HFFc6 (cell line): ENCODE measurements at regions not wholly inside any gene's neighbourhood (a gene's known extent, or its start where the extent isn't known, plus 50 kb on each side); places are given as distances from the start of the nearest gene placed in this dataset.
"Not testable (repeated sequence)": the region's sequence is repeated elsewhere in the genome, so short reads cannot be mapped to it uniquely, and the experiment has no call there.

Experiments used
- DNase-seq: peaks from one replicate; pipeline ENCODE4 v3.0.0-alpha.2; 2018
- H3K27ac Mint-ChIP-seq: 2 replicates; pipeline ENCODE4 v1.8.0; 2020; ENCODE audit warnings: mild to moderate bottlenecking, mixed read lengths
- H3K27me3 Mint-ChIP-seq: 2 replicates; pipeline ENCODE4 v1.8.0; 2021; ENCODE audit warnings: mild to moderate bottlenecking, moderate library complexity, mixed read lengths; ENCODE audit not compliant: insufficient read depth
- H3K36me3 Mint-ChIP-seq: 2 replicates; pipeline ENCODE4 v1.8.0; 2021; ENCODE audit warnings: low read depth, mixed read lengths
- H3K4me1 Mint-ChIP-seq: 2 replicates; pipeline ENCODE4 v1.8.0; 2020; ENCODE audit warnings: low read depth, mixed read lengths
- H3K4me3 Mint-ChIP-seq: 2 replicates; pipeline ENCODE4 v1.8.0; 2020; ENCODE audit warnings: mild to moderate bottlenecking, moderate library complexity, mixed read lengths
- H3K9me3 Mint-ChIP-seq: 2 replicates; pipeline ENCODE4 v1.8.0; 2020; ENCODE audit warnings: mild to moderate bottlenecking, mixed read lengths
- CTCF ChIP-seq: fragments of 200-600 bp; sonication (generic); IDR thresholded peaks from 2 replicates; pipeline ENCODE4 v1.5.0; 2021; ENCODE audit warnings: antibody characterized with exemption, mild to moderate bottlenecking

DNA sequence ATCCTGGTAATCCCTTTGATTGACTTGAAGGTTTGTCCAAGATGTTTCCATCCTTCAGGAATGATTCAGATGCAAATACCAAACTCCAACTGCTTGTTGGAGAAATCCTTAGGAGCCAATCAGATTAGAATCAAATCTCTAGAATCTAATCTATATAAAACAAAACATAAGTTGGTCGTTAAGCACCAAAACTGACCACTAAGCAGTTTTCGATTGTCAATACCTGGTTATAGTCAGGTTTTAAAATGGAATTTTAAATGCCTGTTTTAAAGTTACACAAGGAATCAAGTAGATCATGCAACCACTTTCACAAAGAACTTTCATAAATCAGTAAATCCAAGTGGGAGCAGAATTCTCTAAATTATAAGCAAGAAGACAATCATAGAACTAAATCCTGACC, 236.1 kb downstream of the PARM1 start:
- Mint-ChIP-seq H3K4me1 (no peaks in the 10 kb centered on the region), H3K27ac (no peak overlapping the region), H3K9me3 (peaks cover 33% of the 10 kb centered on the region), H3K4me3 (no peak overlapping the region), H3K36me3 (no peaks in the 10 kb centered on the region; the same call in 1 of the 2 replicates), H3K27me3 (no peaks in the 10 kb centered on the region)
- TF ChIP-seq CTCF = no peak
- DNase-seq = no peak

GRCh38 chr4:75168548-75168947, 235.6 kb downstream of the PARM1 start:
- no peak overlapping the region for H3K27ac Mint-ChIP-seq
- no peak for TF ChIP-seq CTCF
- no peak overlapping the region for H3K4me3 Mint-ChIP-seq
- no peaks in the 10 kb centered on the region for H3K4me1 Mint-ChIP-seq
- peaks cover 36% of the 10 kb centered on the region for H3K9me3 Mint-ChIP-seq
- no peaks in the 10 kb centered on the region; the same call in 1 of the 2 replicates for H3K36me3 Mint-ChIP-seq
- H3K27me3 Mint-ChIP-seq = no peaks in the 10 kb centered on the region
- DNase-seq = no peak

DNA sequence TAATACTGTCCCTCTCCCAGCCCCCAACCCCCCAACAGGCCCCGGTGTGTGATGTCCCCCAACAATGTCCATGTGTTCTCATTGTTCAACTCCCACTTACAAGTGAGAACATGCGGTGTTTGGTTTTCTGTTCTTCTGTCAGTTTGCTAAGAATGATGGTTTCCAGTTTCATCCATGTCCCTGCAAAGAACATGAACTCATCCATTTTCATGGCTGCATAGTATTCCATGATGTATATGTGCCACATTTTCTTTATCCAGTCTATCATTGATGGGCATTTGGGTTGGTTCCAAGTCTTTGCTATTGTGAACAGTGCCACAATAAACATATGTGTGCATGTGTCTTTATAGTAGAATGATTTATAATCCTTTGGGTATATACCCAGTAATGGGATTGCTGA, 232.2 kb downstream of the PARM1 start:
- H3K27ac Mint-ChIP-seq, H3K27me3 Mint-ChIP-seq, DNase-seq, H3K36me3 Mint-ChIP-seq, H3K4me3 Mint-ChIP-seq, H3K4me1 Mint-ChIP-seq: not testable (repeated sequence)
- H3K9me3 Mint-ChIP-seq = peaks cover 43% of the 10 kb centered on the region

DNA sequence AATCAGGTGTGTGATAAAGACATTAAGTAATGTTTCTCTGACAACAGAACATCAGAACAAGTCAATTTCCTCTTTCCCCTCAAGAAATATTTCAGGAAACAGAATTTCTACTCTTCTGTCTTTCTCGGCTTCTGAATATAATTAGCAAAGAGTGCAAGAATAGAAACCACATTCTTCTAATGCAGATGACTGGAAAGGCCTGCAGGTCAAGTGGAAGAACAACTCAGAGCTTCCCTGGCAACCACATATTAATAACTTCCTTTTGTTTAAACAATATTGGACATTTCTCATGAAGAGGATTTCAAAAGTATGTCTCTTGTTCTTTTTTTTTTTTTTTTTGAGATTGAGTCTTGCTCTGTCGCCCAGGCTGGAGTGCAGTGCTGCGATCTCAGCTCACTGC, 225.5 kb downstream of the PARM1 start:
- Mint-ChIP-seq H3K9me3 (peaks cover 40% of the 10 kb centered on the region), H3K4me1 (no peaks in the 10 kb centered on the region), H3K36me3 (no peaks in the 10 kb centered on the region), H3K4me3 (no peak overlapping the region), H3K27ac (no peak overlapping the region), H3K27me3 (no peaks in the 10 kb centered on the region; the same call in 1 of the 2 replicates)
- no peak for TF ChIP-seq CTCF
- DNase-seq = no peak

GRCh38 chr4:75154994-75155393, 222.1 kb downstream of the PARM1 start:
- DNase-seq = no peak
- no peaks in the 10 kb centered on the region for H3K36me3 Mint-ChIP-seq
- no peak for TF ChIP-seq CTCF
- no peaks in the 10 kb centered on the region for H3K4me1 Mint-ChIP-seq
- no peaks in the 10 kb centered on the region; the same call in 1 of the 2 replicates for H3K27me3 Mint-ChIP-seq
- H3K9me3 Mint-ChIP-seq = peaks cover 33% of the 10 kb centered on the region
- H3K4me3 Mint-ChIP-seq = no peak overlapping the region
- H3K27ac Mint-ChIP-seq = no peak overlapping the region

GRCh38 chr4:75146223-75146622, 213.3 kb downstream of the PARM1 start:
- Mint-ChIP-seq H3K4me1 (no peaks in the 10 kb centered on the region), H3K27ac (no peak overlapping the region), H3K4me3 (no peak overlapping the region)

More at GRCh38 chr4:75146223-75146622, 213.3 kb downstream of the PARM1 start:
- peaks cover 44% of the 10 kb centered on the region for H3K9me3 Mint-ChIP-seq
- no peaks in the 10 kb centered on the region for H3K27me3 Mint-ChIP-seq
- H3K36me3 Mint-ChIP-seq = no peaks in the 10 kb centered on the region
- no peak for TF ChIP-seq CTCF
- no peak for DNase-seq
